Lower lobe of right lung (tissue), 2 donors: ENCODE measurements at regions not wholly inside any gene's neighbourhood (a gene's known extent, or its start where the extent isn't known, plus 50 kb on each side); places are given as distances from the start of the nearest gene placed in this dataset.
"Not testable (repeated sequence)": the region's sequence is repeated elsewhere in the genome, so short reads cannot be mapped to it uniquely, and the experiment has no call there.

Experiments
- ATAC-seq, 2 donors: fragments of 200-7000 bp; cut with Tn5 transposase; one replicate each; pipeline ENCODE4 v1.9.1; 2020 to 2022; ENCODE audit warnings: mild to moderate bottlenecking in 2 of 2, moderate library complexity in 2 of 2
- DNase-seq: peaks from one replicate; pipeline ENCODE4 v3.0.0-alpha.2; 2020
- H3K27ac ChIP-seq: fragments of 200-600 bp; one replicate; pipeline ENCODE4 v1.8.0; 2022
- H3K27me3 ChIP-seq: fragments of 200-600 bp; one replicate; pipeline ENCODE4 v1.8.0; 2022; ENCODE audit warnings: low read depth
- H3K36me3 ChIP-seq: fragments of 200-600 bp; one replicate; pipeline ENCODE4 v1.8.0; 2022; ENCODE audit warnings: mild to moderate bottlenecking
- H3K4me1 ChIP-seq: fragments of 200-600 bp; one replicate; pipeline ENCODE4 v1.8.0; 2022
- H3K4me3 ChIP-seq: fragments of 200-600 bp; one replicate; pipeline ENCODE4 v1.8.0; 2022; ENCODE audit warnings: mild to moderate bottlenecking
- H3K9me3 ChIP-seq: fragments of 200-600 bp; one replicate; pipeline ENCODE4 v1.8.0; 2022
- intact Hi-C: fragments of 100-400 bp; cut with DNase I; formaldehyde crosslinking; loops from one replicate; pipeline ENCODE4 v1.11.0; 2022
- TF ChIP-seq, protein P1 (sequence below): fragments of 200-600 bp; IDR thresholded peaks from one replicate; pipeline ENCODE4 v1.8.0; 2022; ENCODE audit warnings: antibody characterized with exemption, mild to moderate bottlenecking
- donor health status: DM: no; HTN: yes; CAD: no; lungs with severe emphysema.

DNA sequence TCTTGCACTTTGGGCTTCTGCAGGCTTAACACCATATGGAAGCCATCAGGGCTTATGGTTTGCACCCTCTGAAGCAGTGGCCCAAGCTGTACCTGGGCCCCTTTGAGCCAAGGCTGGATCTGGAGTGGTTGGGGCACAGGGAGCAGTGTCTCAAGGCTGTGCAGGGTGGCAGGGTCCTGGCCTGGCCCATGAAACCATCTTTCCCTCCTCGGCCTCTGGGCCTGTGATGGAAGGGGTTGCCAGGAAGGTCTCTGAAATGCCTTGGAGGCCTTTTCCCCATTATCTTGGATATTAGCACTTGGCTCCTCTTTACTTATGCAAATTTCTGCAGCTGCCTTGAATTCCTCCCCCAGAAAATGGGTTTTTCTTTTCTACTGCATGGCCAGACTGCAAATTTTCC, 134.7 kb upstream of the USP9X start:
- Histone ChIP-seq H3K9me3 (no peaks in the 10 kb centered on the region), H3K36me3 (no peaks in the 10 kb centered on the region), H3K4me3 (no peak overlapping the region), H3K27ac (no peak overlapping the region), H3K27me3 (no peaks in the 10 kb centered on the region), H3K4me1 (no peaks in the 10 kb centered on the region)
- ATAC-seq (no peak), DNase-seq (no peak)
- TF ChIP-seq, protein P1, sequence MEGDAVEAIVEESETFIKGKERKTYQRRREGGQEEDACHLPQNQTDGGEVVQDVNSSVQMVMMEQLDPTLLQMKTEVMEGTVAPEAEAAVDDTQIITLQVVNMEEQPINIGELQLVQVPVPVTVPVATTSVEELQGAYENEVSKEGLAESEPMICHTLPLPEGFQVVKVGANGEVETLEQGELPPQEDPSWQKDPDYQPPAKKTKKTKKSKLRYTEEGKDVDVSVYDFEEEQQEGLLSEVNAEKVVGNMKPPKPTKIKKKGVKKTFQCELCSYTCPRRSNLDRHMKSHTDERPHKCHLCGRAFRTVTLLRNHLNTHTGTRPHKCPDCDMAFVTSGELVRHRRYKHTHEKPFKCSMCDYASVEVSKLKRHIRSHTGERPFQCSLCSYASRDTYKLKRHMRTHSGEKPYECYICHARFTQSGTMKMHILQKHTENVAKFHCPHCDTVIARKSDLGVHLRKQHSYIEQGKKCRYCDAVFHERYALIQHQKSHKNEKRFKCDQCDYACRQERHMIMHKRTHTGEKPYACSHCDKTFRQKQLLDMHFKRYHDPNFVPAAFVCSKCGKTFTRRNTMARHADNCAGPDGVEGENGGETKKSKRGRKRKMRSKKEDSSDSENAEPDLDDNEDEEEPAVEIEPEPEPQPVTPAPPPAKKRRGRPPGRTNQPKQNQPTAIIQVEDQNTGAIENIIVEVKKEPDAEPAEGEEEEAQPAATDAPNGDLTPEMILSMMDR, result no peak
- intact Hi-C loops, result no loop called here

DNA sequence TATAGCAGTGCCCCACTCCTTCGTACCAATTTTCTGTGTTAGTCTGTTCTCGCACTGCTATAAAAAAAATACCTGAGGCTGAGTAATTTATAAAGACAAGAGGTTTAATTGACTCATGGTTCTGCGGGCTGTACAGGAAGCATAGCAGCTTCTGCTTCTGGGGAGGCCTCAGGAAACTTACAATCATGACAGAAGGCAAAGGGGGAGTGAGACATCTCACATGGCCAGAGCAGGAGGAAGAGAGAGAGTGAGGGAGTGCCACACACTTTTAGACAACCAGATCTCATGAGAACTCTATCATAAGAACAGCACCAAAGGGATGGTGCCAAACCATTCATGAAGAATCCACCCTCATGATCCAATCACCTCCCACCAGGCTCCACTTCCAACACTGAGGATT, 133.8 kb upstream of the USP9X start:
- intact Hi-C loops, result not testable (repeated sequence)

DNA sequence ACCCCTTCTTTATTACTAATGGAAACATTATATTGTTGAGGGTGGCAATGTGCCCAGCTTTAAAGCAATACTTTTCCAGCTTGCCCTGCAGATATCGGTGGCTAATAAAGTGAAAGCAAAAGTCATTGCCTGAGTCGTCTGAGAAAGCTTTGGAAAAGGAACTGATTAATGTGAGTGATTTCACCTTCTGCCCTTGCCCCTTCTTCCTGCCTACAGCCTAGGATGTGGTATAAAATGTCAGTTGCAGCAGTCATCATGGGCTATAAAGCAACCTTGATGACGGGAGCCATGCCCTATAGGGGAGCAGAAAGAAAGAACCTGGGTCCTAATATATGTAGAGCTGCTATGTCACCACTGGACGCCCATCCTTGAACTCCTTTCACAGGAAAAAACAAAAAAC, 132.4 kb upstream of the USP9X start:
- Histone ChIP-seq H3K27me3 (no peaks in the 10 kb centered on the region), H3K4me1 (no peaks in the 10 kb centered on the region), H3K9me3 (no peaks in the 10 kb centered on the region), H3K4me3 (peak overlapping the region; percentile 34), H3K36me3 (no peaks in the 10 kb centered on the region), H3K27ac (peak overlapping the region; percentile 46)
- intact Hi-C loops, result no loop called here
- DNase-seq, result no peak
- peak in 1 of 2 donors; percentile 56 for ATAC-seq
- TF ChIP-seq, protein P1, result no peak

More for the DNA sequence above, 133.8 kb upstream of the USP9X start:
- not testable (repeated sequence) for H3K4me1 ChIP-seq, H3K27ac ChIP-seq, H3K4me3 ChIP-seq, DNase-seq, H3K9me3 ChIP-seq, H3K36me3 ChIP-seq, ATAC-seq, H3K27me3 ChIP-seq

DNA sequence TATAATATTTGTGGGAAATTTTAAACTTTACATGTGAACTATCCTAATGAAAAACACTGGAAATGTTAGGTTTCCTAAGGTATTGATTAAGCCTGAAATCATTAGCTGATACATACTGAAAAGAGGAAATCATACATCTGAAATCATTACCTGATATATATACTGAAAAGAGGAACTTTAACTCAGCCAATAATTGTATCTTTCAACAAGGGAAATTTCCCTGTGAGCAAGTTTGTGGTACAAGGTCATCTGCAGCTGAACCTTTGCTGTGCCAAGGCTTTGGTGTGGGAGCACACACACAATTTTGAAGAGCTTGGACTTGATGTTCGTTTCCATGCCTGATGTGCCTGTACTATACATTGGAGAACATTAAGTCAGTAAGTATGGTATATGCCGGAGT, 131.9 kb upstream of the USP9X start:
- Histone ChIP-seq H3K4me1 (no peaks in the 10 kb centered on the region), H3K27me3 (no peaks in the 10 kb centered on the region), H3K36me3 (no peaks in the 10 kb centered on the region), H3K9me3 (no peaks in the 10 kb centered on the region), H3K27ac (no peak overlapping the region), H3K4me3 (no peak overlapping the region)
- DNase-seq (no peak), ATAC-seq (no peak)
- intact Hi-C loops, result no loop called here
- TF ChIP-seq, protein P1, result no peak

DNA sequence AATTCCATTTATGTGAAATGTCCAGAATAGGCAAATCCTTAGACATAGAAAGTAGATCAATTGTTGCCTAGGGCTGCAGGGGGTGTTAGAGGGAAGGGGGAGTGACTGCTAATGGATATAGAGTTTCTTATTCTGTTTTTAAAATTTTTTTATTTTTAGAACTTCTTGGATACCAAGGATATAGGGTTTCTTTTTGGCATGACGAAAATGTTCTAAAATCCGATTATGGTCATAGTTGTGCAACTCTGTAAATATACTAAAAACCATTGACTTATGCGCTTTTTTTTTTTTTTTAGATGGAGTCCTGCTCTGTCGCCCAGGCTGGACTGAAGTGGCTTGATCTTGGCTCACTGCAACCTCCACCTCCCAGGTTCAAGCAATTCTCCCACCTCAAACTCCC, 125.2 kb upstream of the USP9X start:
- no peak for ATAC-seq
- TF ChIP-seq, protein P1, result no peak
- intact Hi-C loops, result no loop called here

DNA sequence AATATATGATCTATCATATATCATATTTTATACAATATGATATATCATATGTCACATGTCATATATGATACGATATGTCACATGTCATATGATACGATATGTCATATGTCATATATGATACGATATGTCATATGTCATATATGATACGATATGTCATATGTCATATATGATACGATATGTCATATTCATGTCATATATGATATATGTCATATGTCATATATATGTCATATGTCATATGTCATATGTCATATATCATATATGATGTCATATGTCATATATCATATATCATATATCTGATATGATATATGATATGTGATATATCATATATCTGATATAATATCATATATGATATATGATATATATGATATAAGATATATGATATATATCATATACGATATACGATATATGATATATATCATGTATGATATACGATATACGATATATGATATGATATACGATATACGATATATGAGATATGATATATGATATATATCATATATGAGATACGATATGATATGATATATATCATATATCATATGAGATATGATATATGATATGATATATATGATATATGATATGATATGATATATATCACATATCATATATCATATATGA, 122.3 kb upstream of the USP9X start:
- intact Hi-C loops, result no loop called here

More for the DNA sequence above, 125.2 kb upstream of the USP9X start:
- Histone ChIP-seq H3K9me3 (no peaks in the 10 kb centered on the region), H3K4me1 (no peaks in the 10 kb centered on the region), H3K27ac (no peak overlapping the region), H3K4me3 (no peak overlapping the region), H3K27me3 (no peaks in the 10 kb centered on the region), H3K36me3 (no peaks in the 10 kb centered on the region)
- DNase-seq, result no peak

More for the DNA sequence above, 122.3 kb upstream of the USP9X start:
- H3K4me3 ChIP-seq, result no peak overlapping the region
- no peak for DNase-seq
- H3K27me3 ChIP-seq, result no peaks in the 10 kb centered on the region
- H3K4me1 ChIP-seq, result no peaks in the 10 kb centered on the region
- H3K27ac ChIP-seq, result no peak overlapping the region
- H3K36me3 ChIP-seq, result no peaks in the 10 kb centered on the region
- H3K9me3 ChIP-seq, result no peaks in the 10 kb centered on the region
- ATAC-seq, result no peak
- TF ChIP-seq, protein P1, result no peak
